H9 (cell line): ENCODE measurements at regions not wholly inside any gene's neighbourhood (a gene's known extent, or its start where the extent isn't known, plus 50 kb on each side); places are given as distances from the start of the nearest gene placed in this dataset.

Experiments
- DNase-seq: peaks from one replicate; pipeline ENCODE4 v3.0.0-alpha.2; 2017
- H2AFZ ChIP-seq: one replicate; pipeline ENCODE4 v1.6.1; 2013; ENCODE audit warnings: mild to moderate bottlenecking, low read length, control low read depth, moderate library complexity
- H2AK5ac ChIP-seq: 2 replicates; pipeline ENCODE4 v1.6.1; 2013; ENCODE audit warnings: low read length, control low read depth, mixed read lengths; ENCODE audit not compliant: insufficient read length
- H2BK120ac ChIP-seq: one replicate; pipeline ENCODE4 v1.6.1; 2013; ENCODE audit warnings: low read depth, mild to moderate bottlenecking, low read length, control low read depth, inconsistent platforms; ENCODE audit not compliant: poor library complexity, severe bottlenecking
- H2BK12ac ChIP-seq: 2 replicates; pipeline ENCODE4 v1.6.1; 2013; ENCODE audit warnings: low read length, control low read depth, mixed read lengths, low read depth; ENCODE audit not compliant: insufficient read length
- H2BK15ac ChIP-seq: 2 replicates; pipeline ENCODE4 v1.6.1; 2013; ENCODE audit warnings: low read depth, low read length, control low read depth
- H2BK20ac ChIP-seq: one replicate; pipeline ENCODE4 v1.6.1; 2013; ENCODE audit warnings: low read depth, mild to moderate bottlenecking, low read length, control low read depth, inconsistent platforms; ENCODE audit not compliant: poor library complexity, severe bottlenecking
- H2BK5ac ChIP-seq: 2 replicates; pipeline ENCODE4 v1.6.1; 2013; ENCODE audit warnings: low read length, control low read depth, mixed read lengths; ENCODE audit not compliant: insufficient read length
- H3K14ac ChIP-seq: 2 replicates; pipeline ENCODE4 v1.6.1; 2013; ENCODE audit warnings: low read length, control low read depth; ENCODE audit not compliant: insufficient read depth
- H3K18ac ChIP-seq: 2 replicates; pipeline ENCODE4 v1.6.1; 2013; ENCODE audit warnings: low read depth, mild to moderate bottlenecking, mixed read lengths, low read length, control low read depth; ENCODE audit not compliant: insufficient read length
- H3K23ac ChIP-seq: 2 replicates; pipeline ENCODE4 v1.6.1; 2013; ENCODE audit warnings: low read length, control low read depth, mixed read lengths, low read depth; ENCODE audit not compliant: insufficient read length
- H3K23me2 ChIP-seq: 2 replicates; pipeline ENCODE4 v1.6.1; 2013; ENCODE audit warnings: low read depth, mild to moderate bottlenecking, mixed read lengths, low read length, control low read depth; ENCODE audit not compliant: insufficient read length, poor library complexity, severe bottlenecking
- H3K27ac ChIP-seq: 2 replicates; pipeline ENCODE4 v1.5.1; 2013; ENCODE audit warnings: low read length, control low read depth, mixed read lengths, low read depth; ENCODE audit not compliant: insufficient read length
- H3K27me3 ChIP-seq: 2 replicates; pipeline ENCODE4 v1.6.1; 2013; ENCODE audit warnings: low read length, control low read depth, inconsistent platforms; ENCODE audit not compliant: insufficient read depth
- H3K4ac ChIP-seq: 2 replicates; pipeline ENCODE4 v1.6.1; 2013; ENCODE audit warnings: low read depth, mild to moderate bottlenecking, control low read depth, inconsistent platforms, low read length, moderate library complexity
- H3K4me1 ChIP-seq: 2 replicates; pipeline ENCODE4 v1.6.1; 2013; ENCODE audit warnings: low read length, control low read depth, inconsistent platforms; ENCODE audit not compliant: insufficient read depth
- H3K4me2 ChIP-seq: 2 replicates; pipeline ENCODE4 v1.6.1; 2013; ENCODE audit warnings: low read length, control low read depth, mixed read lengths; ENCODE audit not compliant: insufficient read length, insufficient read depth
- H3K56ac ChIP-seq: 2 replicates; pipeline ENCODE4 v1.6.1; 2013; ENCODE audit warnings: low read depth, mild to moderate bottlenecking, mixed read lengths, low read length, control low read depth; ENCODE audit not compliant: insufficient read length
- H3K79me1 ChIP-seq: 2 replicates; pipeline ENCODE4 v1.6.1; 2013; ENCODE audit warnings: low read depth, mild to moderate bottlenecking, moderate library complexity, low read length, control low read depth, inconsistent platforms; ENCODE audit not compliant: insufficient read depth, poor library complexity, severe bottlenecking
- H3K79me2 ChIP-seq: 2 replicates; pipeline ENCODE4 v1.6.1; 2013; ENCODE audit warnings: low read length, control low read depth, inconsistent platforms; ENCODE audit not compliant: insufficient read depth
- H3K9ac ChIP-seq: 2 replicates; pipeline ENCODE4 v1.6.1; 2013; ENCODE audit warnings: low read length, control low read depth, mixed read lengths; ENCODE audit not compliant: insufficient read length; ENCODE audit errors: extremely low read depth
- H3K9me3 ChIP-seq: one replicate; pipeline ENCODE4 v1.6.1; 2013; ENCODE audit warnings: low read depth, low read length, inconsistent platforms; ENCODE audit not compliant: control insufficient read depth
- H3T11ph ChIP-seq: one replicate; pipeline ENCODE4 v1.6.1; 2013; ENCODE audit warnings: mild to moderate bottlenecking, low read length, control low read depth, inconsistent platforms
- H4K20me1 ChIP-seq: one replicate; pipeline ENCODE4 v1.6.1; 2013; ENCODE audit not compliant: control insufficient read depth, insufficient read length, insufficient read depth
- H4K5ac ChIP-seq: 2 replicates; pipeline ENCODE4 v1.6.1; 2013; ENCODE audit warnings: low read depth, mild to moderate bottlenecking, mixed read lengths, low read length, control low read depth; ENCODE audit not compliant: insufficient read length
- H4K8ac ChIP-seq: replicated peaks from 2 replicates; pipeline ENCODE4 v1.6.1; 2013; ENCODE audit warnings: low read length, control low read depth, mixed read lengths, low read depth; ENCODE audit not compliant: insufficient read length
- H4K91ac ChIP-seq: 2 replicates; pipeline ENCODE4 v1.6.1; 2013; ENCODE audit warnings: low read depth, mild to moderate bottlenecking, moderate library complexity, mixed read lengths, low read length, control low read depth; ENCODE audit not compliant: insufficient read length
- H3K27ac Mint-ChIP-seq, 3 experiments: 2 replicates in 2 of 3; 3 replicates in 1 of 3; pipeline ENCODE4 v1.8.0; 2020 to 2021; ENCODE audit warnings: mixed read lengths in 3 of 3, mild to moderate bottlenecking in 1 of 3, moderate library complexity in 1 of 3
- H3K27me3 Mint-ChIP-seq: 2 replicates; pipeline ENCODE4 v1.8.0; 2021; ENCODE audit warnings: low read depth, mild to moderate bottlenecking, moderate library complexity, mixed read lengths
- H3K36me3 Mint-ChIP-seq, 3 experiments: 2 replicates in 2 of 3; 3 replicates in 1 of 3; pipeline ENCODE4 v1.8.0; 2020 to 2021; ENCODE audit warnings: low read depth in 3 of 3, mixed read lengths in 3 of 3; ENCODE audit not compliant: insufficient read depth in 1 of 3
- H3K4me1 Mint-ChIP-seq, 2 experiments: 2 replicates each; pipeline ENCODE4 v1.8.0; 2020; ENCODE audit warnings: mixed read lengths in 2 of 2
- H3K4me3 Mint-ChIP-seq, 2 experiments: 2 replicates in 1 of 2; 3 replicates in 1 of 2; pipeline ENCODE4 v1.8.0; 2020 to 2021; ENCODE audit warnings: mild to moderate bottlenecking in 2 of 2, mixed read lengths in 2 of 2, moderate library complexity in 1 of 2
- H3K9me3 Mint-ChIP-seq, 2 experiments: 2 replicates in 1 of 2; 3 replicates in 1 of 2; pipeline ENCODE4 v1.8.0; 2020; ENCODE audit warnings: mild to moderate bottlenecking in 2 of 2, mixed read lengths in 2 of 2, moderate library complexity in 1 of 2
- WGBS: extraction: QIAGEN DNeasy Blood & Tissue Kit; methylation state at CpG from one replicate; pipeline ENCODE4 v1.1.7; 2013; ENCODE audit warnings: missing lambda C conversion rate, low lambda C conversion rate, mixed read lengths; ENCODE audit not compliant: insufficient read length; ENCODE audit errors: extremely low coverage; 5-methylcytosine and 5-hydroxymethylcytosine counted together
- TF ChIP-seq, protein P1 (sequence below): fragments of 200-600 bp; sonication (generic); conservative IDR thresholded peaks from 3 replicates; pipeline ENCODE4 v1.8.0; 2021; ENCODE audit warnings: antibody characterized with exemption, mild to moderate bottlenecking

DNA sequence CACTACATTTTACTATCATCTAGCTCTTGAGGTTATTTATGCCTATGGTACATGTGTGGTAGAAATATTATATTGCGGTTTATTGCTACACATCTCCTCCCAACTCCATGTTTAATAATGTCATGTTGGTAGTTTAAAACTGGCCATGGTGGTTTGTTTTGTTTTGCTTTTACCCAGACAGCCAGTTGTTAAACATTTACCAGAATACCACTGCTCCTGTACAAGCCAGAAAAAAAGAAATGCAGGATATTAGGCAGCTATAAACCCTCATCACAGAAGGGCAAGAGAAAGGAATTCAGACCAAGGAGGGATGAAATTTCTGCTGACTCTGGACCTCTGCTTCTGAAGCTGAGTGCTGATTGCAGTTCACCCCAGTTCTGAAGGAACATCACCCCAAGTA, 451.8 kb upstream of the IL12A start:
- no peak overlapping the region for H4K8ac ChIP-seq
- TF ChIP-seq, protein P1, sequence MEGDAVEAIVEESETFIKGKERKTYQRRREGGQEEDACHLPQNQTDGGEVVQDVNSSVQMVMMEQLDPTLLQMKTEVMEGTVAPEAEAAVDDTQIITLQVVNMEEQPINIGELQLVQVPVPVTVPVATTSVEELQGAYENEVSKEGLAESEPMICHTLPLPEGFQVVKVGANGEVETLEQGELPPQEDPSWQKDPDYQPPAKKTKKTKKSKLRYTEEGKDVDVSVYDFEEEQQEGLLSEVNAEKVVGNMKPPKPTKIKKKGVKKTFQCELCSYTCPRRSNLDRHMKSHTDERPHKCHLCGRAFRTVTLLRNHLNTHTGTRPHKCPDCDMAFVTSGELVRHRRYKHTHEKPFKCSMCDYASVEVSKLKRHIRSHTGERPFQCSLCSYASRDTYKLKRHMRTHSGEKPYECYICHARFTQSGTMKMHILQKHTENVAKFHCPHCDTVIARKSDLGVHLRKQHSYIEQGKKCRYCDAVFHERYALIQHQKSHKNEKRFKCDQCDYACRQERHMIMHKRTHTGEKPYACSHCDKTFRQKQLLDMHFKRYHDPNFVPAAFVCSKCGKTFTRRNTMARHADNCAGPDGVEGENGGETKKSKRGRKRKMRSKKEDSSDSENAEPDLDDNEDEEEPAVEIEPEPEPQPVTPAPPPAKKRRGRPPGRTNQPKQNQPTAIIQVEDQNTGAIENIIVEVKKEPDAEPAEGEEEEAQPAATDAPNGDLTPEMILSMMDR = no peak
- no peak overlapping the region for H3K4me3 Mint-ChIP-seq
- H3K23ac ChIP-seq = no peak overlapping the region
- H4K5ac ChIP-seq = no peak overlapping the region
- no peaks in the 10 kb centered on the region for H3K23me2 ChIP-seq
- H3K9me3 Mint-ChIP-seq = no peaks in the 10 kb centered on the region
- no peak overlapping the region for H3K27ac ChIP-seq
- H3K9me3 ChIP-seq = no peaks in the 10 kb centered on the region
- no peak overlapping the region for H2BK120ac ChIP-seq
- no peak overlapping the region for H2BK15ac ChIP-seq
- H3T11ph ChIP-seq = no peak overlapping the region
- no peaks in the 10 kb centered on the region for H4K20me1 ChIP-seq
- no peak overlapping the region for H3K56ac ChIP-seq
- no peaks in the 10 kb centered on the region for H3K4me1 ChIP-seq
- no CpG with 5 or more reads among the region's 1 CpG for WGBS
- no peaks in the 10 kb centered on the region for H3K79me1 ChIP-seq
- H3K9ac ChIP-seq = no peak overlapping the region
- H2AFZ ChIP-seq = no peak overlapping the region
- no peak overlapping the region for H3K14ac ChIP-seq
- H3K4me2 ChIP-seq = no peak overlapping the region
- no peak overlapping the region for H2BK5ac ChIP-seq
- H3K4ac ChIP-seq = no peak overlapping the region
- no peak overlapping the region for H3K18ac ChIP-seq
- no peak for DNase-seq
- no peaks in the 10 kb centered on the region for H3K36me3 Mint-ChIP-seq
- H3K27me3 ChIP-seq = no peaks in the 10 kb centered on the region
- no peak overlapping the region for H4K91ac ChIP-seq
- H3K27me3 Mint-ChIP-seq = peaks cover 6% of the 10 kb centered on the region; the same call in 1 of the 2 replicates
- H3K27ac Mint-ChIP-seq = no peak overlapping the region
- H2BK20ac ChIP-seq = no peak overlapping the region
- no peaks in the 10 kb centered on the region for H3K79me2 ChIP-seq
- no peak overlapping the region for H2BK12ac ChIP-seq
- H2AK5ac ChIP-seq = no peak overlapping the region
- no peaks in the 10 kb centered on the region for H3K4me1 Mint-ChIP-seq
